Keratinocyte (primary cell): ENCODE measurements at regions not wholly inside any gene's neighbourhood (a gene's known extent, or its start where the extent isn't known, plus 50 kb on each side); places are given as distances from the start of the nearest gene placed in this dataset.

Experiments
- EZH2 ChIP-seq: IDR thresholded peaks from one replicate; pipeline ENCODE4 v1.6.1; 2012; ENCODE audit warnings: inconsistent platforms, mild to moderate bottlenecking, low read length, moderate library complexity
- TF ChIP-seq, protein P1 (sequence below), 3 experiments: IDR thresholded peaks in 1 of 3; conservative IDR thresholded peaks in 1 of 3; optimal IDR thresholded peaks in 1 of 3; 2 replicates in 2 of 3; 3 replicates in 1 of 3; pipeline versions ENCODE3 to v1.5.1; 2011; ENCODE audit warnings: low read length in 3 of 3, mild to moderate bottlenecking in 3 of 3, moderate library complexity in 2 of 3, control low read depth in 1 of 3, inconsistent platforms in 1 of 3; ENCODE audit not compliant: insufficient read depth in 2 of 3; ENCODE audit errors: extremely low read depth in 1 of 3

GRCh38 chr9:109967651-109968642 is 187.9 kb downstream of the PALM2AKAP2 start:
- TF ChIP-seq, protein P1, sequence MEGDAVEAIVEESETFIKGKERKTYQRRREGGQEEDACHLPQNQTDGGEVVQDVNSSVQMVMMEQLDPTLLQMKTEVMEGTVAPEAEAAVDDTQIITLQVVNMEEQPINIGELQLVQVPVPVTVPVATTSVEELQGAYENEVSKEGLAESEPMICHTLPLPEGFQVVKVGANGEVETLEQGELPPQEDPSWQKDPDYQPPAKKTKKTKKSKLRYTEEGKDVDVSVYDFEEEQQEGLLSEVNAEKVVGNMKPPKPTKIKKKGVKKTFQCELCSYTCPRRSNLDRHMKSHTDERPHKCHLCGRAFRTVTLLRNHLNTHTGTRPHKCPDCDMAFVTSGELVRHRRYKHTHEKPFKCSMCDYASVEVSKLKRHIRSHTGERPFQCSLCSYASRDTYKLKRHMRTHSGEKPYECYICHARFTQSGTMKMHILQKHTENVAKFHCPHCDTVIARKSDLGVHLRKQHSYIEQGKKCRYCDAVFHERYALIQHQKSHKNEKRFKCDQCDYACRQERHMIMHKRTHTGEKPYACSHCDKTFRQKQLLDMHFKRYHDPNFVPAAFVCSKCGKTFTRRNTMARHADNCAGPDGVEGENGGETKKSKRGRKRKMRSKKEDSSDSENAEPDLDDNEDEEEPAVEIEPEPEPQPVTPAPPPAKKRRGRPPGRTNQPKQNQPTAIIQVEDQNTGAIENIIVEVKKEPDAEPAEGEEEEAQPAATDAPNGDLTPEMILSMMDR (optimal IDR thresholded peaks at IDR 0.05 in 1 of 3, IDR thresholded peaks at IDR 0.05 in 1 of 3, conservative IDR thresholded peaks at IDR 0.05 in 1 of 3; ENCODE audit: extremely low read depth in 1 of 3, insufficient read depth in 2 of 3, low read length in 3 of 3): no peak
- TF ChIP-seq EZH2: no peak
